ENCODE measurements at regions not wholly inside any gene's neighbourhood (a gene's known extent, or its start where the extent isn't known, plus 50 kb on each side); places are given as distances from the start of the nearest gene placed in this dataset.

DNA sequence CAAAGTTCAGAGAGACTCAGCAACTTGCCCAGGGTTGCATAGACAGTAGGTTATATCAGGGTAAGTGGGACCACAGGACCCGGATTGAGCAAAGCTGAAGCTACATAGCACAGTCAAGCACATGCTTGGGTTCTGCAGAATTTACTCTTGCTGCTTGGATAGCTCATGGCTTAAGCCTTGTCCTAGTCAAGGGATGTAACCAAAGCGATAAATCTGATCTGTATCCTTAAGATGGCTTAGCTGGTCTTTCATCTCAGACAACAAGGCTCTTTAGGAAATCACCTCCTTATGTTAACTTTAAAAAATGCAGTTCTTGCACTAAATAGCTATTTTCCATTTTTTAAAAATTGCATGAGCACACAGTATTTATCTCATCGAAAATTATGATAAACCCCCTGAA is 158.5 kb downstream of the LPIN1 start:
- no peak overlapping the region for H3K4me3 Mint-ChIP-seq
- DNase-seq (ENCODE audit: low spot score in 2 of 2) = no peak
- peaks cover 19% of the 10 kb centered on the region for H3K4me1 Mint-ChIP-seq
- H3K27me3 Mint-ChIP-seq = no peaks in the 10 kb centered on the region
- peaks cover 1% of the 10 kb centered on the region for H3K9me3 Mint-ChIP-seq
- H3K36me3 Mint-ChIP-seq = no peaks in the 10 kb centered on the region
- ATAC-seq (ENCODE audit: low read depth) = no peak
- H3K27ac Mint-ChIP-seq = peak overlapping the region; percentile 38

- ATAC-seq (ENCODE audit: low read depth) = no peak
- Mint-ChIP-seq H3K4me3 (no peak overlapping the region), H3K27me3 (no peaks in the 10 kb centered on the region), H3K36me3 (no peaks in the 10 kb centered on the region), H3K4me1 (peaks cover 22% of the 10 kb centered on the region), H3K27ac (no peak overlapping the region), H3K9me3 (peaks cover 2% of the 10 kb centered on the region)
- no peak for DNase-seq (ENCODE audit: low spot score in 2 of 2)
These were observed 160.8 kb downstream of the LPIN1 start for GRCh38 chr2:11907190-11907589.

DNA sequence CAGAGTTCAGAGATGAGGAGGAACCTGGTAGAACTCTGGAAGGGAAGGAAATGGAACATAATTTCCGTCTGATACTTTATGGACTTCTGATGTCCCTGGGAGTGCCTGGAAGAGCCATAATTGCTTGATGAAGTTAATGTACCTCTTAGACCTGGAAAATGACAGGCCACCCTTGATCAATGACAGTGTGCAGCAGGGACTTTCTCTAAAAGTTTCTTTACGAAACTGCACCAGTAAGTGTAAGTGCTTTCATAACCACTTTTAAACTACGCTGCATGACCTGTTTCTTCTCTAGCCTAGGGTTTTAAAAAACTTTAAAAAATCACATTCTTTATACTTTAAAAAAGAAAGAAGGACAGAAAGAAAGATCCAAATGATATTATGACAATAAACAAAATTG is 164.5 kb downstream of the LPIN1 start:
- Mint-ChIP-seq H3K36me3 (peaks cover 3% of the 10 kb centered on the region), H3K4me3 (no peak overlapping the region), H3K27ac (no peak overlapping the region), H3K9me3 (peaks cover 9% of the 10 kb centered on the region), H3K4me1 (peaks cover 18% of the 10 kb centered on the region), H3K27me3 (no peaks in the 10 kb centered on the region)
- ATAC-seq (ENCODE audit: low read depth) (no peak), DNase-seq (ENCODE audit: low spot score in 2 of 2) (no peak)

DNA sequence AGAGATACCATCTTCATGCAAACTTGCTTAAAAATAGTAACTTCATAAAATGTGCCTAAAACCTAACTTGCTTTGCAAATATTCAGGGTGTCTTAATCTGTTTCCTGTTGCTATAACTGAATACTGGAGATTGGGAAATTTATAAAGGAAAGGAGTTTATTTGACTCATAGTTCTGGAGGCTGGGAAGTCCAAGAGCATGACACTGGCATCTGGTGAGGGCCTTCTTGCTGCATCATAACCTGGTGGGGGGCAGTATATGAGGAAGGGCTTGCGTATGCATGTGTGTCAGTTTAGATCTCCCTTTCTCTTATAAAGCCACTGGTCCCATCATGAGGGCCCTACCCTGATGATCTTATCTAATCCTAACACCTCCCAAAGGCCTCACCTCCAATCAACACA is 166.5 kb downstream of the LPIN1 start:
- no peak overlapping the region for H3K4me3 Mint-ChIP-seq
- peaks cover 12% of the 10 kb centered on the region for H3K4me1 Mint-ChIP-seq
- peaks cover 3% of the 10 kb centered on the region for H3K36me3 Mint-ChIP-seq
- no peak overlapping the region for H3K27ac Mint-ChIP-seq
- no peaks in the 10 kb centered on the region for H3K27me3 Mint-ChIP-seq
- no peak for DNase-seq (ENCODE audit: low spot score in 2 of 2)
- peaks cover 9% of the 10 kb centered on the region for H3K9me3 Mint-ChIP-seq
- ATAC-seq (ENCODE audit: low read depth) = no peak

- Mint-ChIP-seq H3K9me3 (peaks cover 9% of the 10 kb centered on the region), H3K27me3 (no peaks in the 10 kb centered on the region), H3K4me1 (peaks cover 12% of the 10 kb centered on the region), H3K36me3 (peaks cover 3% of the 10 kb centered on the region), H3K27ac (no peak overlapping the region), H3K4me3 (no peak overlapping the region)
- ATAC-seq (ENCODE audit: low read depth) = no peak
- DNase-seq (ENCODE audit: low spot score in 2 of 2) = no peak
These were observed 168.0 kb downstream of the LPIN1 start for GRCh38 chr2:11914455-11914854.

DNA sequence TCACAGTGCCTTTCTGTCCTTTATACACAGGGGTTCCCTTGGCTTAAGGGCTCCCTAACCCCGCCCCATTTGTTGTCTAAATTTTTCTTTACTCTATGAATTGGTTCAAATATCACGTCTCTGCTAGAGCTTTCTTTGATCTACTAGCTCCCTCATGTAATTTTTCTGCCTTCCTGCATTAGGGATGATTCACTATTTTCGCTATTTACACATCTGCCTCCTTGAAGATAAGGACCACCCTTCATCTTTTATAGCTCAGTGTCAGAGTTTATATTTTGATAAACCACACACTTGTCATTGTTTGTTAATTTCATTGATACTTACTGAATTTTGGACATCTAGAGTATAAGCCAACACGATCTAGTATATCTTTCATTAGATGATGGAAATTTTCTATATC is 169.2 kb downstream of the LPIN1 start:
- no peaks in the 10 kb centered on the region for H3K27me3 Mint-ChIP-seq
- DNase-seq (ENCODE audit: low spot score in 2 of 2) (no peak), ATAC-seq (ENCODE audit: low read depth) (no peak)
- H3K27ac Mint-ChIP-seq = no peak overlapping the region
- peaks cover 12% of the 10 kb centered on the region for H3K4me1 Mint-ChIP-seq
- H3K36me3 Mint-ChIP-seq = peaks cover 3% of the 10 kb centered on the region
- H3K4me3 Mint-ChIP-seq = no peak overlapping the region
- peaks cover 9% of the 10 kb centered on the region for H3K9me3 Mint-ChIP-seq

DNA sequence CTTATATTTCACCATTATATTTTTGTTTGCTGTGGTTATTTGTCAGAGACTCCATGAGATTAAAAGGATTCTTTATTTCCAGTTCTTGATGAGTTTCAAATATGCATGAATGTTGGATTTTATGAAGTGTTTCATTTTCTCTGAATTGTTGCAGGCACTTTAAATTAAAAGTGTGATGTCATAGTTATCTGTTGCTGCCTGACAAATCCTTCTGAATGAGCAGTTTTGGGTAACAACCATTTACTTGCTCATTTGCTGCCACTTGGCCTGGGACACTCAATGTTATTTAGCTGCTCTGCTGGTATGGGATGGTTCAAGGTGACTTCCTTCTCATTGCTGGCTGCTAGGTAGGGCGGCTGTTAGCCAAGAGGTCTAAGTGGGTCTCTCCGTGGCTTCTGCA is 173.5 kb downstream of the LPIN1 start:
- H3K9me3 Mint-ChIP-seq = no peaks in the 10 kb centered on the region
- peaks cover 6% of the 10 kb centered on the region for H3K4me1 Mint-ChIP-seq
- H3K4me3 Mint-ChIP-seq = no peak overlapping the region
- H3K27me3 Mint-ChIP-seq = no peaks in the 10 kb centered on the region
- ATAC-seq (ENCODE audit: low read depth) = no peak
- DNase-seq (ENCODE audit: low spot score in 2 of 2) = no peak
- H3K36me3 Mint-ChIP-seq = no peaks in the 10 kb centered on the region
- H3K27ac Mint-ChIP-seq = no peak overlapping the region

- DNase-seq (ENCODE audit: low spot score in 2 of 2) = no peak
- H3K27me3 Mint-ChIP-seq = no peaks in the 10 kb centered on the region
- no peak overlapping the region for H3K27ac Mint-ChIP-seq
- peaks cover 5% of the 10 kb centered on the region for H3K4me1 Mint-ChIP-seq
- H3K9me3 Mint-ChIP-seq = no peaks in the 10 kb centered on the region
- no peaks in the 10 kb centered on the region for H3K36me3 Mint-ChIP-seq
- no peak for ATAC-seq (ENCODE audit: low read depth)
- H3K4me3 Mint-ChIP-seq = no peak overlapping the region
These were observed 174.7 kb downstream of the LPIN1 start for GRCh38 chr2:11920993-11921583.

- DNase-seq (ENCODE audit: low spot score in 2 of 2) (no peak), ATAC-seq (ENCODE audit: low read depth) (no peak)
- H3K27ac Mint-ChIP-seq = no peak overlapping the region
- no peaks in the 10 kb centered on the region for H3K27me3 Mint-ChIP-seq
- no peaks in the 10 kb centered on the region for H3K36me3 Mint-ChIP-seq
- H3K4me1 Mint-ChIP-seq = peaks cover 5% of the 10 kb centered on the region
- H3K9me3 Mint-ChIP-seq = no peaks in the 10 kb centered on the region
- no peak overlapping the region for H3K4me3 Mint-ChIP-seq
These were observed 175.9 kb downstream of the LPIN1 start for GRCh38 chr2:11922294-11922693.

DNA sequence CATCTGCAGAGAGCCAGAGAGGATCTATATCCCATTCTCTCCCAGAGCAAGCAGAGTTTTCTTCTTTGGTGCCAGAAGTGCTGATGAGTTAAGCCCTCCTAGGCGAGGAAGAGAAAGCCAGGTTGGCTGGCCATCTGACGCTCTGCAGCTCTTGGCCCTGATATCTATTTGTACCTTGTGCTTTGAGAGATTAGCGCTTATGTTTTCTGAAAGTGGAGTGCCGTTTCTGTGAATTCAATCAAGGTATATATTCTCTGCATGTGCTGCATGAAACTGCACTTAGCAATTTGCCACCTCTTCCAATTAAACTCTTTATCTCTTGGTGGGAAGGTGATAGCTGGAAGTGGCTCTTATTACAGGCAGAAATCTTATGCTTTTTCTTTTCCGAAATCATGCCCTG is 177.5 kb downstream of the LPIN1 start:
- H3K4me1 Mint-ChIP-seq = peaks cover 5% of the 10 kb centered on the region
- no peaks in the 10 kb centered on the region for H3K9me3 Mint-ChIP-seq

GRCh38 chr2:11925295-11926066 is 179.0 kb downstream of the LPIN1 start:
- Mint-ChIP-seq H3K4me3 (no peak overlapping the region), H3K9me3 (no peaks in the 10 kb centered on the region), H3K27ac (no peak overlapping the region), H3K4me1 (peaks cover 11% of the 10 kb centered on the region), H3K36me3 (no peaks in the 10 kb centered on the region), H3K27me3 (no peaks in the 10 kb centered on the region)
- DNase-seq (ENCODE audit: low spot score in 2 of 2) = no peak
- ATAC-seq (ENCODE audit: low read depth) = no peak

More for the DNA sequence above, 177.5 kb downstream of the LPIN1 start:
- ATAC-seq (ENCODE audit: low read depth) (no peak), DNase-seq (ENCODE audit: low spot score in 2 of 2) (no peak)
- Mint-ChIP-seq H3K27me3 (no peaks in the 10 kb centered on the region), H3K36me3 (no peaks in the 10 kb centered on the region), H3K27ac (no peak overlapping the region), H3K4me3 (no peak overlapping the region)

DNA sequence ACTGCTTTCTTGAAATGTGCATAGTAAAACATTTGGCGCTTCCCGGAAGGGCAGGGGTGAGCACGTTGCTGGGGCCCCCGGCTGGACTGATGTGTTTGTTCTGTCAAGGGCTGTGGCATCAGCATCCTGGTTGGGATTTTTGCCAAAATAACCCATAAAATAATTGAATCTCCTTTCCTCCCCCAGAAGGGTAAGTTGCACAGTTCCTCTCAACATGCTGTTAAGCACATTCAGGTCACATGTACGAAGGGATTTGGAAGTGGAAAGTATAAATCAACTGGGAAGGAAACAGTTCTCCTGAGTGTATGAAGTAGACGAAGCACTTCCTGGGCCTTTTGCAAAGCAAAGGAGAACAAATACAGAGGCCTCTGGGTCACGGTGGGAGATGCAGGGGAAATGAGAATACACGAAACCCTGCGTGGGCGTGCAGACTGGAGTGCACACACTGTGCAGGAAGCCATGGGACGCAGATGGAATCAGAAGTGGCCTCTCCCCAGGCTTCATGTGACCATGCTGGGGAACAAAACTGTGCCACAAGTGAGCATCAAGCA is 183.9 kb downstream of the LPIN1 start:
- H3K4me1 Mint-ChIP-seq = peaks cover 18% of the 10 kb centered on the region
- peaks cover 5% of the 10 kb centered on the region for H3K9me3 Mint-ChIP-seq
- no peak overlapping the region for H3K27ac Mint-ChIP-seq
- no peaks in the 10 kb centered on the region for H3K27me3 Mint-ChIP-seq
- H3K4me3 Mint-ChIP-seq = no peak overlapping the region
- ATAC-seq (ENCODE audit: low read depth) (no peak), DNase-seq (ENCODE audit: low spot score in 2 of 2) (no peak)
- peaks cover 3% of the 10 kb centered on the region for H3K36me3 Mint-ChIP-seq

DNA sequence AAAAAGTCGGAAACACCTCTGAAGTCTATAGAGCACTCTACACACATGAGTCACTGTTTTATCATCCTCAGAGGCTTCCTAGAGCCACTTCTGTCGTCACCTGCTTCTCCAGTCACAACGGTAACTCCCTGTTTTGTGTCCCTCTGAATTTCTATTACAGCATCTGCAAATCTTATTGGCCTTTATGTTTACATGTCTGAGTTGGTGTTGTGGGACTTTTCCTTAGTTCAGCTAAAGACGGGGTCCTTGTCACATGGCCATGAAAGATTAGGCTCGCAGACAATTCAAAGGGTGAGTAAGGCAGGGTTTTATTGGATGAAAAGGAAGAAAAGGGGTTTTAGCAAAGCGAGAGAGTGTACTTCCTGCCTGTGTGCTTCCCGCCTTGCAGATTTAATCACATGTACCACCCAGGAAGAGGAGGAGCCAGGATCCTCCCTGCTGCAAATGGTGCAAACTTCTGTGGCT is 185.6 kb downstream of the LPIN1 start:
- no peak for ATAC-seq (ENCODE audit: low read depth)
- Mint-ChIP-seq H3K4me3 (no peak overlapping the region), H3K4me1 (peaks cover 18% of the 10 kb centered on the region), H3K36me3 (peaks cover 3% of the 10 kb centered on the region), H3K27ac (no peak overlapping the region), H3K27me3 (no peaks in the 10 kb centered on the region), H3K9me3 (peaks cover 5% of the 10 kb centered on the region)
- DNase-seq (ENCODE audit: low spot score in 2 of 2) = no peak

DNA sequence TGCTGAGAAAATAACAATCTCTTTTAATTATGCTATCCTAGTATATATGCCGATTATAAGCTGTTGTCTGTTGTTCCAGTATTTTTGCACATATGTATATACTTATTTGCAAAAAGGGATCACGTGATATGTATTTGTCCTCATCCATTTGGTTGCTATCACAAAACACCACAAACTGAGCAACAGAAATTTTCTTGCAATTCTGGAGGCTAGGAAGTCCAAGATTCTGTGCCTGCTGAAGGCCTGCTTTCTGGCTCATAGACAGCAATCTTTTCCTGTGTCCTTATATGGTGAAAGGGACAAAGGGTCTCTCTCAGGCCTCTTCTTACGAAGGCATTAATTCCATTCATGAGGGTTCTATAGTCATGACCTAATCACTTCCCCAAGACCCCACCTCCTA is 186.5 kb downstream of the LPIN1 start:
- ATAC-seq (ENCODE audit: low read depth) (no peak), DNase-seq (ENCODE audit: low spot score in 2 of 2) (no peak)
- H3K36me3 Mint-ChIP-seq = peaks cover 3% of the 10 kb centered on the region
- H3K27ac Mint-ChIP-seq = no peak overlapping the region
- H3K4me3 Mint-ChIP-seq = no peak overlapping the region
- H3K27me3 Mint-ChIP-seq = no peaks in the 10 kb centered on the region
- H3K9me3 Mint-ChIP-seq = peaks cover 9% of the 10 kb centered on the region
- peaks cover 22% of the 10 kb centered on the region for H3K4me1 Mint-ChIP-seq
